OCI-LY7 (cell line): ENCODE measurements at regions not wholly inside any gene's neighbourhood (a gene's known extent, or its start where the extent isn't known, plus 50 kb on each side); places are given as distances from the start of the nearest gene placed in this dataset.

ENCODE experiments used
- CTCF ChIP-seq: fragments of 200-600 bp; sonication (generic); conservative IDR thresholded peaks from 2 replicates; pipeline ENCODE4 v1.5.1; 2014; ENCODE audit warnings: mild to moderate bottlenecking, antibody characterized with exemption, low read length, moderate library complexity, mixed read lengths
- EZH2phosphoT487 ChIP-seq: fragments of 200-600 bp; sonication (generic); IDR thresholded peaks from 2 replicates; pipeline ENCODE4 v1.6.1; 2018; ENCODE audit warnings: low read depth, borderline replicate concordance, mild to moderate bottlenecking, mixed run types, antibody characterized with exemption, low read length, moderate library complexity, mixed read lengths

- TF ChIP-seq CTCF: no peak
- no peak for TF ChIP-seq EZH2phosphoT487
Measured at GRCh38 chr3:20573175-20573574, 387.2 kb upstream of the SGO1 start.
